ENCODE measurements at regions not wholly inside any gene's neighbourhood (a gene's known extent, or its start where the extent isn't known, plus 50 kb on each side); places are given as distances from the start of the nearest gene placed in this dataset.

GRCh38 chr7:144975882-144976281 lies 140.0 kb upstream of the TPK1 start:
- TF ChIP-seq, protein P1, sequence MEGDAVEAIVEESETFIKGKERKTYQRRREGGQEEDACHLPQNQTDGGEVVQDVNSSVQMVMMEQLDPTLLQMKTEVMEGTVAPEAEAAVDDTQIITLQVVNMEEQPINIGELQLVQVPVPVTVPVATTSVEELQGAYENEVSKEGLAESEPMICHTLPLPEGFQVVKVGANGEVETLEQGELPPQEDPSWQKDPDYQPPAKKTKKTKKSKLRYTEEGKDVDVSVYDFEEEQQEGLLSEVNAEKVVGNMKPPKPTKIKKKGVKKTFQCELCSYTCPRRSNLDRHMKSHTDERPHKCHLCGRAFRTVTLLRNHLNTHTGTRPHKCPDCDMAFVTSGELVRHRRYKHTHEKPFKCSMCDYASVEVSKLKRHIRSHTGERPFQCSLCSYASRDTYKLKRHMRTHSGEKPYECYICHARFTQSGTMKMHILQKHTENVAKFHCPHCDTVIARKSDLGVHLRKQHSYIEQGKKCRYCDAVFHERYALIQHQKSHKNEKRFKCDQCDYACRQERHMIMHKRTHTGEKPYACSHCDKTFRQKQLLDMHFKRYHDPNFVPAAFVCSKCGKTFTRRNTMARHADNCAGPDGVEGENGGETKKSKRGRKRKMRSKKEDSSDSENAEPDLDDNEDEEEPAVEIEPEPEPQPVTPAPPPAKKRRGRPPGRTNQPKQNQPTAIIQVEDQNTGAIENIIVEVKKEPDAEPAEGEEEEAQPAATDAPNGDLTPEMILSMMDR (IDR thresholded peaks at IDR 0.05; ENCODE audit: low read depth, low read length): no peak
- no peak for TF ChIP-seq EZH2phosphoT487 (IDR thresholded peaks at IDR 0.05; ENCODE audit: low read depth)
